H1 (cell line): ENCODE measurements at regions not wholly inside any gene's neighbourhood (a gene's known extent, or its start where the extent isn't known, plus 50 kb on each side); places are given as distances from the start of the nearest gene placed in this dataset.

Source experiments
- CTCF ChIA-PET: fragments of 300-600 bp; sonication (Branson Sonifier 250); formaldehyde crosslinking; loops from one replicate; lab custom pipeline; 2021; ENCODE audit not compliant: partially characterized antibody; lab: Charles Lee
- POLR2A ChIA-PET: fragments of 300-600 bp; sonication (Branson Sonifier 250); formaldehyde crosslinking; loops from one replicate; lab custom pipeline; 2021; ENCODE audit warnings: inconsistent platforms; ENCODE audit not compliant: partially characterized antibody; lab: Charles Lee
- DNase-seq, 2 experiments: peaks; one replicate each; pipeline versions ENCODE4 v3.0.0 to v3.0.0-alpha.2; 2010 to 2022; ENCODE audit warnings: low spot score in 2 of 2, low read depth in 1 of 2, mixed read lengths in 1 of 2
- FAIRE-seq: peaks from 2 replicates; lab custom pipeline; 2011; peaks lifted over from hg19 to GRCh38; lab: Jason Lieb, UNC
- H2AFZ ChIP-seq: 2 replicates; pipeline ENCODE4 v1.8.1; 2012; ENCODE audit warnings: low read length, inconsistent platforms
- H2AK5ac ChIP-seq: 2 replicates; pipeline ENCODE4 v1.6.1; 2013; ENCODE audit warnings: low read depth, low read length
- H2BK120ac ChIP-seq: replicated peaks from 2 replicates; pipeline ENCODE3; 2013; ENCODE audit warnings: low read depth, low read length, inconsistent platforms
- H2BK12ac ChIP-seq: 2 replicates; pipeline ENCODE4 v1.6.1; 2013; ENCODE audit warnings: low read depth, low read length
- H2BK15ac ChIP-seq: 2 replicates; pipeline ENCODE4 v1.6.1; 2013; ENCODE audit warnings: low read length
- H2BK20ac ChIP-seq: 2 replicates; pipeline ENCODE4 v1.6.1; 2013; ENCODE audit warnings: low read length
- H2BK5ac ChIP-seq: 2 replicates; pipeline ENCODE4 v1.6.1; 2013; ENCODE audit warnings: low read depth, low read length
- H3K14ac ChIP-seq: 2 replicates; pipeline ENCODE4 v1.6.1; 2013; ENCODE audit warnings: inconsistent platforms; ENCODE audit not compliant: insufficient read length
- H3K18ac ChIP-seq: 2 replicates; pipeline ENCODE4 v1.6.1; 2013; ENCODE audit warnings: low read length; ENCODE audit errors: extremely low read depth
- H3K23ac ChIP-seq: 2 replicates; pipeline ENCODE4 v1.6.1; 2013; ENCODE audit warnings: inconsistent platforms; ENCODE audit not compliant: insufficient read length
- H3K23me2 ChIP-seq: 2 replicates; pipeline ENCODE4 v1.6.1; 2013; ENCODE audit warnings: low read depth, low read length
- H3K27ac ChIP-seq: 2 replicates; pipeline ENCODE4 v1.6.1; 2011; ENCODE audit warnings: low read depth, low read length, inconsistent platforms
- H3K27me3 ChIP-seq, 4 experiments: replicated peaks in 1 of 4; 1 replicate in 1 of 4; 2 replicates in 3 of 4; pipeline versions ENCODE4 v1.6.1 to v1.8.1; 2011 to 2013; ENCODE audit warnings: low read length in 3 of 4, mild to moderate bottlenecking in 3 of 4, inconsistent platforms in 2 of 4, mixed read lengths in 2 of 4, moderate library complexity in 1 of 4; ENCODE audit not compliant: control insufficient read depth in 3 of 4, insufficient read depth in 3 of 4; ENCODE audit errors: extremely low read depth in 1 of 4
- H3K36me3 ChIP-seq, 4 experiments: 2 replicates each; pipeline versions ENCODE4 v1.6.1 to v1.8.1; 2011 to 2013; ENCODE audit warnings: mild to moderate bottlenecking in 4 of 4, low read length in 3 of 4, moderate library complexity in 2 of 4, control low read depth in 1 of 4, inconsistent platforms in 1 of 4; ENCODE audit not compliant: insufficient read depth in 4 of 4, control insufficient read depth in 2 of 4
- H3K4ac ChIP-seq: replicated peaks from 2 replicates; pipeline ENCODE3; 2013; ENCODE audit warnings: low read length, low read depth, mixed read lengths, inconsistent platforms; ENCODE audit not compliant: insufficient read length
- H3K4me1 ChIP-seq, 4 experiments: replicated peaks in 1 of 4; 1 replicate in 1 of 4; 2 replicates in 3 of 4; pipeline versions ENCODE4 v1.6.1 to v1.8.1; 2011 to 2013; ENCODE audit warnings: low read length in 3 of 4, inconsistent platforms in 2 of 4, mixed read lengths in 1 of 4; ENCODE audit not compliant: insufficient read depth in 4 of 4, control insufficient read depth in 3 of 4
- H3K4me2 ChIP-seq, 2 experiments: 2 replicates each; pipeline versions ENCODE4 v1.6.1 to v1.8.1; 2011 to 2013; ENCODE audit warnings: low read depth in 2 of 2, low read length in 2 of 2, control low read depth in 1 of 2, inconsistent platforms in 1 of 2, mild to moderate bottlenecking in 1 of 2; ENCODE audit not compliant: insufficient read depth in 1 of 2
- H3K4me3 ChIP-seq, 4 experiments: fragments of 200-600, 300-600 bp in 1 of 4; sonication (generic), shearing (Covaris generic), sonication (Bioruptor Twin) in 1 of 4; 2 replicates each; pipeline versions ENCODE4 v1.5.1 to v1.8.1; 2011 to 2016; ENCODE audit warnings: low read length in 4 of 4, low read depth in 3 of 4, control low read depth in 2 of 4, inconsistent platforms in 2 of 4, mild to moderate bottlenecking in 2 of 4, mixed read lengths in 1 of 4, moderate library complexity in 1 of 4; ENCODE audit not compliant: insufficient read depth in 2 of 4; ENCODE audit errors: extremely low read depth in 1 of 4
- H3K56ac ChIP-seq: replicated peaks from 2 replicates; pipeline ENCODE3; 2013; ENCODE audit warnings: low read depth, mild to moderate bottlenecking, mixed read lengths, low read length, inconsistent platforms; ENCODE audit not compliant: insufficient read length
- H3K79me1 ChIP-seq: 2 replicates; pipeline ENCODE4 v1.6.1; 2013; ENCODE audit warnings: low read depth, low read length, control low read depth
- H3K79me2 ChIP-seq, 2 experiments: 2 replicates each; pipeline versions ENCODE4 v1.6.1 to v1.8.1; 2012 to 2013; ENCODE audit warnings: low read length in 2 of 2, mild to moderate bottlenecking in 2 of 2, inconsistent platforms in 1 of 2; ENCODE audit not compliant: insufficient read depth in 2 of 2, control insufficient read depth in 1 of 2
- H3K9ac ChIP-seq, 4 experiments: replicated peaks in 1 of 4; 1 replicate in 1 of 4; 2 replicates in 3 of 4; pipeline versions ENCODE4 v1.6.1 to v1.8.1; 2011 to 2013; ENCODE audit warnings: low read depth in 3 of 4, low read length in 3 of 4, control low read depth in 2 of 4, mild to moderate bottlenecking in 2 of 4, moderate library complexity in 2 of 4, inconsistent platforms in 1 of 4; ENCODE audit errors: extremely low read depth in 1 of 4
- H3K9me3 ChIP-seq, 2 experiments: 2 replicates each; pipeline versions ENCODE4 v1.6.1 to v1.8.1; 2012 to 2013; ENCODE audit warnings: mild to moderate bottlenecking in 2 of 2, moderate library complexity in 2 of 2, control low read depth in 1 of 2, inconsistent platforms in 1 of 2, low read depth in 1 of 2, low read length in 1 of 2, mixed read lengths in 1 of 2; ENCODE audit not compliant: insufficient read depth in 2 of 2
- H4K20me1 ChIP-seq, 2 experiments: replicated peaks in 1 of 2; 2 replicates each; pipeline versions ENCODE3 to v1.8.1; 2011 to 2013; ENCODE audit warnings: inconsistent platforms in 2 of 2, low read length in 2 of 2, mild to moderate bottlenecking in 1 of 2; ENCODE audit not compliant: insufficient read depth in 2 of 2, control insufficient read depth in 1 of 2
- H4K5ac ChIP-seq: 2 replicates; pipeline ENCODE4 v1.6.1; 2013; ENCODE audit warnings: low read length, low read depth, mixed read lengths, inconsistent platforms; ENCODE audit not compliant: insufficient read length
- H4K8ac ChIP-seq: 2 replicates; pipeline ENCODE4 v1.8.0; 2013; ENCODE audit warnings: mild to moderate bottlenecking, moderate library complexity, low read length, inconsistent platforms; ENCODE audit not compliant: insufficient read depth; ENCODE audit errors: extremely low read depth
- H4K91ac ChIP-seq: replicated peaks from 2 replicates; pipeline ENCODE3; 2013; ENCODE audit warnings: low read length, mixed read lengths, inconsistent platforms; ENCODE audit not compliant: insufficient read length
- CEBPB ChIP-seq: IDR thresholded peaks from 2 replicates; pipeline ENCODE4 v1.6.1; 2012; ENCODE audit warnings: low read depth, low read length
- CHD2 ChIP-seq: IDR thresholded peaks from 2 replicates; pipeline ENCODE4 v1.6.1; 2012; ENCODE audit warnings: low read length, improper control_type of control experiment
- EP300 ChIP-seq, 2 experiments: IDR thresholded peaks; 1 replicate in 1 of 2; 2 replicates in 1 of 2; pipeline ENCODE4 v1.6.1; 2011 to 2012; ENCODE audit warnings: low read depth in 2 of 2, low read length in 2 of 2, mild to moderate bottlenecking in 2 of 2, borderline replicate concordance in 1 of 2, inconsistent platforms in 1 of 2, moderate library complexity in 1 of 2
- HDAC6 ChIP-seq: IDR thresholded peaks from one replicate; pipeline ENCODE4 v1.7.1; 2012; ENCODE audit warnings: low read depth, mild to moderate bottlenecking, inconsistent platforms, low read length, moderate library complexity
- KDM1A ChIP-seq: fragments of 200-600, 300-600 bp; sonication (generic); IDR thresholded peaks from 2 replicates; pipeline ENCODE4 v1.7.1; 2016; ENCODE audit warnings: mild to moderate bottlenecking, low read length, borderline replicate concordance
- MAFK ChIP-seq: IDR thresholded peaks from 2 replicates; pipeline ENCODE4 v1.6.1; 2012; ENCODE audit warnings: low read depth, mild to moderate bottlenecking, improper control_type of control experiment, low read length
- NANOG ChIP-seq: IDR thresholded peaks from 2 replicates; pipeline ENCODE4 v1.6.1; 2011; ENCODE audit warnings: low read length, low read depth, mild to moderate bottlenecking, inconsistent platforms; ENCODE audit not compliant: insufficient read depth, poor library complexity, severe bottlenecking
- PHF8 ChIP-seq: fragments of 200-600 bp; sonication (generic); conservative IDR thresholded peaks from 2 replicates; pipeline ENCODE4 v1.7.1; 2012; ENCODE audit warnings: low read depth, mild to moderate bottlenecking, inconsistent platforms, low read length, moderate library complexity
- RBBP5 ChIP-seq: IDR thresholded peaks from 2 replicates; pipeline ENCODE4 v1.7.1; 2012; ENCODE audit warnings: low read depth, mild to moderate bottlenecking, inconsistent platforms, low read length, moderate library complexity, borderline replicate concordance
- RNF2 ChIP-seq: fragments of 200-900, 300-1000 bp; sonication (generic); IDR thresholded peaks from 2 replicates; pipeline ENCODE4 v1.7.1; 2016; ENCODE audit warnings: borderline replicate concordance, low read depth, mild to moderate bottlenecking, antibody characterized with exemption, low read length; ENCODE audit not compliant: poor library complexity, severe bottlenecking; ENCODE audit errors: missing control alignments
- SAP30 ChIP-seq: fragments of 300-600 bp; sonication (generic); IDR thresholded peaks from 2 replicates; pipeline ENCODE4 v1.7.1; 2012; ENCODE audit warnings: low read length, moderate library complexity, mild to moderate bottlenecking, inconsistent platforms; ENCODE audit not compliant: insufficient read depth, insufficient replicate concordance
- SIX5 ChIP-seq: IDR thresholded peaks from 2 replicates; pipeline ENCODE4 v1.6.1; 2011; ENCODE audit warnings: mild to moderate bottlenecking, low read depth, low read length
- TCF12 ChIP-seq: IDR thresholded peaks from 2 replicates; pipeline ENCODE4 v1.6.1; 2011; ENCODE audit warnings: low read depth, mild to moderate bottlenecking, low read length
- WGBS, 2 experiments: shearing (Covaris generic) in 1 of 2; methylation state at CpG; one replicate each; pipeline versions ENCODE4 v1.1.6 to v1.1.7; 2013 to 2015; ENCODE audit warnings: low lambda C conversion rate in 2 of 2, mixed read lengths in 2 of 2, inconsistent platforms in 1 of 2, low coverage in 1 of 2, missing lambda C conversion rate in 1 of 2; ENCODE audit not compliant: insufficient replicate concordance in 2 of 2, insufficient coverage in 1 of 2, insufficient read length in 1 of 2; ENCODE audit errors: extremely low coverage in 1 of 2, missing lambda C conversion rate in 1 of 2; 5-methylcytosine and 5-hydroxymethylcytosine counted together
- TF ChIP-seq, protein P1 (sequence below): IDR thresholded peaks from 2 replicates; pipeline ENCODE4 v1.6.1; 2011; ENCODE audit warnings: low read depth, mild to moderate bottlenecking, low read length; ENCODE audit not compliant: insufficient read depth

DNA sequence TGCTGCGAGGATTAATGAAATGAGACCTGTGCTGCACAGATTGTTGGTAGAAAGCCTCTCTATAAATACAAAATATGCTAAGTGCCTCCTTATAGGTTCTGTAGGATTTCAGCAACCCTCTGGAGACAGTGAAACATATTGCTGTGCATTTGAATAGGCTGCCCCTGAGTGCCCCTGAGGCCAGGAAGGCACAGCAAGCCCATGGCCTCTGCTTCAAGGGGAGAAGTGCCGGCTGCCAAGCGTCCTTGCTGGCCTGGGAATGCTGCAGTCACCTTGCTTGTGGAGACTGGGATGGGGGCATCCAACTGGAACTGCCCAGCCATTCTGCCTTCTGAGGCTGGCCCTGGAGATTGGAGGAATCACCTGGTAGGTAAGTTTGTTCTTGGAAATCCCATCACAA, 397.2 kb upstream of the SMIM21 start:
- Histone ChIP-seq H3K27me3 (no peaks in the 10 kb centered on the region), H2BK12ac (no peak overlapping the region), H3K4me3 (no peak overlapping the region), H3K4me1 (peaks cover 0 to 7% (median 2%) of the 10 kb centered on the region in 4 experiments; a peak in 3 of 7 replicates), H3K79me1 (no peaks in the 10 kb centered on the region), H2BK120ac (no peak overlapping the region), H3K23ac (no peak overlapping the region), H2BK15ac (no peak overlapping the region), H4K5ac (no peak overlapping the region), H2BK20ac (no peak overlapping the region), H2AK5ac (no peak overlapping the region), H3K9ac (no peak overlapping the region), H3K9me3 (no peaks in the 10 kb centered on the region), H2AFZ (0 out of 2 replicates have a peak overlapping the region, but pooled peaks have one; percentile 7), H3K79me2 (no peaks in the 10 kb centered on the region), H3K23me2 (no peaks in the 10 kb centered on the region), H3K14ac (no peak overlapping the region), H3K4ac (no peak overlapping the region), H3K27ac (no peak overlapping the region), H4K20me1 (no peaks in the 10 kb centered on the region), H4K8ac (no peak overlapping the region), H3K56ac (no peak overlapping the region), H2BK5ac (no peak overlapping the region), H3K18ac (no peak overlapping the region), H4K91ac (no peak overlapping the region), H3K4me2 (no peak overlapping the region), H3K36me3 (no peaks in the 10 kb centered on the region)
- no peak for FAIRE-seq
- CTCF ChIA-PET: no interaction called here
- WGBS, 2 experiments: 75% methylated on average over 3 of the region's 3 CpGs; no CpG with 5 or more reads in 1 of the 2 experiments
- DNase-seq: no peak
- POLR2A ChIA-PET: no interaction called here
- TF ChIP-seq, protein P1, sequence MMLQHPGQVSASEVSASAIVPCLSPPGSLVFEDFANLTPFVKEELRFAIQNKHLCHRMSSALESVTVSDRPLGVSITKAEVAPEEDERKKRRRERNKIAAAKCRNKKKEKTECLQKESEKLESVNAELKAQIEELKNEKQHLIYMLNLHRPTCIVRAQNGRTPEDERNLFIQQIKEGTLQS: no peak
- no peak for TF ChIP-seq HDAC6
- no peak for TF ChIP-seq PHF8
- TF ChIP-seq SIX5: no peak
- no peak for TF ChIP-seq NANOG
- TF ChIP-seq EP300 (IDR thresholded peaks at IDR 0.05; ENCODE audit: borderline replicate concordance in 1 of 2, low read depth in 2 of 2, low read length in 2 of 2): no peak
- no peak for TF ChIP-seq TCF12
- TF ChIP-seq MAFK: no peak
- no peak for TF ChIP-seq KDM1A
- TF ChIP-seq CEBPB: no peak
- no peak for TF ChIP-seq SAP30
- TF ChIP-seq RBBP5: no peak
- no peak for TF ChIP-seq CHD2
- TF ChIP-seq RNF2: no peak
